ENCODE measurements at regions not wholly inside any gene's neighbourhood (a gene's known extent, or its start where the extent isn't known, plus 50 kb on each side); places are given as distances from the start of the nearest gene placed in this dataset.
"Not testable (repeated sequence)": the region's sequence is repeated elsewhere in the genome, so short reads cannot be mapped to it uniquely, and the experiment has no call there.

GRCh38 chr22:16660989-16661388 lies 68.4 kb upstream of the CCT8L2 start:
- not testable (repeated sequence) for TF ChIP-seq CTCF (IDR thresholded peaks at IDR 0.05; ENCODE audit: insufficient read depth, low read length, poor library complexity, severe bottlenecking); EZH2phosphoT487 (conservative IDR thresholded peaks at IDR 0.05; ENCODE audit: low read length)
